SK-N-SH (cell line): ENCODE measurements at regions not wholly inside any gene's neighbourhood (a gene's known extent, or its start where the extent isn't known, plus 50 kb on each side); places are given as distances from the start of the nearest gene placed in this dataset.
"Not testable (repeated sequence)": the region's sequence is repeated elsewhere in the genome, so short reads cannot be mapped to it uniquely, and the experiment has no call there.

Source experiments
- CTCF ChIP-seq: fragments of 200-600 bp; sonication (generic); IDR thresholded peaks from 2 replicates; pipeline ENCODE4 v1.6.1; 2017; ENCODE audit warnings: antibody characterized with exemption, mild to moderate bottlenecking, moderate library complexity
- EP300 ChIP-seq, 2 experiments: IDR thresholded peaks; 2 replicates each; pipeline versions ENCODE4 v1.4.0 to v1.6.1; 2012; ENCODE audit warnings: borderline replicate concordance in 1 of 2, low read depth in 1 of 2, low read length in 1 of 2
- PBX3 ChIP-seq: IDR thresholded peaks from 2 replicates; pipeline ENCODE4; 2012
- REST ChIP-seq: IDR thresholded peaks from 2 replicates; pipeline ENCODE4 v1.6.1; 2012; ENCODE audit warnings: mild to moderate bottlenecking, low read depth, low read length, moderate library complexity
- RXRA ChIP-seq: IDR thresholded peaks from 2 replicates; pipeline ENCODE4 v1.4.0; 2012; ENCODE audit warnings: low read depth, mild to moderate bottlenecking, borderline replicate concordance

- not testable (repeated sequence) for TF ChIP-seq REST; RXRA; EP300 (IDR thresholded peaks at IDR 0.05; ENCODE audit: borderline replicate concordance in 1 of 2, low read depth in 1 of 2, low read length in 1 of 2); CTCF; PBX3
Measured at GRCh38 chr7:46039813-46040212, 118.7 kb upstream of the IGFBP3 start.
